SK-N-SH (cell line): ENCODE measurements at regions not wholly inside any gene's neighbourhood (a gene's known extent, or its start where the extent isn't known, plus 50 kb on each side); places are given as distances from the start of the nearest gene placed in this dataset.

Experiments
- CTCF ChIA-PET: fragments of 300-600, 350-600 bp; formaldehyde crosslinking; extraction: SDS; loops from one replicate; lab custom pipeline; 2021; lab: Yijun Ruan, JAX
- POLR2A ChIA-PET: fragments of 350-600 bp; sonication (Branson Sonifier 250); formaldehyde crosslinking; extraction: SDS; loops from one replicate; lab custom pipeline; 2020; ENCODE audit warnings: antibody characterized with exemption, inconsistent platforms; lab: Yijun Ruan, JAX
- DNase-seq: peaks from one replicate; pipeline ENCODE4 v3.0.0; 2012
- H2AFZ ChIP-seq: fragments of 200-600 bp; sonication (generic); 2 replicates; pipeline ENCODE4 v1.8.1; 2016; ENCODE audit warnings: antibody characterized with exemption, mild to moderate bottlenecking, low read depth
- H3F3A ChIP-seq: fragments of 200-600 bp; sonication (generic); replicated peaks from 2 replicates; pipeline ENCODE3; 2016; ENCODE audit warnings: antibody characterized with exemption, mild to moderate bottlenecking; ENCODE audit not compliant: insufficient read depth
- H3K27ac ChIP-seq, 2 experiments: fragments of 200-500 bp in 1 of 2; fragments of 200-600 bp in 1 of 2; sonication (Bioruptor generic) in 1 of 2; sonication (generic), shearing (Covaris generic) in 1 of 2; 2 replicates each; pipeline versions ENCODE4 v1.5.1 to v1.6.1; 2014 to 2016; ENCODE audit warnings: low read depth in 2 of 2, inconsistent platforms in 1 of 2, low read length in 1 of 2, mild to moderate bottlenecking in 1 of 2, mixed read lengths in 1 of 2
- H3K27me3 ChIP-seq: fragments of 200-600 bp; sonication (generic), shearing (Covaris generic); 2 replicates; pipeline ENCODE4 v1.6.1; 2016; ENCODE audit warnings: mixed run types; ENCODE audit not compliant: insufficient read depth
- H3K36me3 ChIP-seq, 2 experiments: fragments of 200-500 bp in 1 of 2; fragments of 200-600 bp in 1 of 2; sonication (Bioruptor generic) in 1 of 2; sonication (generic) in 1 of 2; replicated peaks in 1 of 2; 2 replicates each; pipeline versions ENCODE3 to v1.5.1; 2014 to 2016; ENCODE audit warnings: low read length in 1 of 2, mild to moderate bottlenecking in 1 of 2; ENCODE audit not compliant: insufficient read depth in 2 of 2, control insufficient read depth in 1 of 2
- H3K4me1 ChIP-seq, 2 experiments: fragments of 200-500 bp in 1 of 2; fragments of 200-600 bp in 1 of 2; sonication (Bioruptor generic) in 1 of 2; sonication (generic), shearing (Covaris generic) in 1 of 2; 2 replicates each; pipeline versions ENCODE4 v1.5.1 to v1.6.1; 2014 to 2016; ENCODE audit warnings: low read depth in 1 of 2, low read length in 1 of 2, mixed run types in 1 of 2; ENCODE audit not compliant: insufficient read depth in 2 of 2, control insufficient read depth in 1 of 2
- H3K4me2 ChIP-seq: fragments of 200-600 bp; sonication (generic), shearing (Covaris generic); 2 replicates; pipeline ENCODE4 v1.6.1; 2017; ENCODE audit warnings: mixed run types
- H3K4me3 ChIP-seq, 2 experiments: fragments of 200-500 bp in 1 of 2; fragments of 200-600 bp in 1 of 2; sonication (Bioruptor generic) in 1 of 2; sonication (generic), shearing (Covaris generic) in 1 of 2; 2 replicates each; pipeline versions ENCODE4 v1.5.1 to v1.8.1; 2014 to 2016; ENCODE audit warnings: low read depth in 2 of 2, inconsistent platforms in 1 of 2, low read length in 1 of 2, mild to moderate bottlenecking in 1 of 2, mixed read lengths in 1 of 2, moderate library complexity in 1 of 2
- H3K79me2 ChIP-seq: fragments of 200-600 bp; sonication (generic); 2 replicates; pipeline ENCODE4 v1.8.1; 2017; ENCODE audit warnings: mild to moderate bottlenecking; ENCODE audit not compliant: insufficient read depth
- H3K9ac ChIP-seq: fragments of 200-600 bp; sonication (generic); 2 replicates; pipeline ENCODE4 v1.6.1; 2017; ENCODE audit warnings: mixed run types
- H3K9me2 ChIP-seq: fragments of 200-600 bp; sonication (generic); 2 replicates; pipeline ENCODE4 v1.6.1; 2017; ENCODE audit warnings: mixed run types
- H3K9me3 ChIP-seq: fragments of 200-600 bp; sonication (generic); 2 replicates; pipeline ENCODE4 v1.6.1; 2017; ENCODE audit warnings: mixed run types, mild to moderate bottlenecking, moderate library complexity
- H4K20me1 ChIP-seq: fragments of 200-600 bp; sonication (generic); 2 replicates; pipeline ENCODE4 v1.6.1; 2017; ENCODE audit warnings: mild to moderate bottlenecking, mixed run types; ENCODE audit not compliant: insufficient read depth
- CHD2 ChIP-seq: fragments of 150-350 bp; IDR thresholded peaks from 2 replicates; pipeline ENCODE4 v1.6.1; 2018; ENCODE audit warnings: low read length; ENCODE audit not compliant: partially characterized antibody
- CTCF ChIP-seq: fragments of 200-600 bp; sonication (generic); IDR thresholded peaks from 2 replicates; pipeline ENCODE4 v1.6.1; 2017; ENCODE audit warnings: antibody characterized with exemption, mild to moderate bottlenecking, moderate library complexity
- ELF1 ChIP-seq: IDR thresholded peaks from 2 replicates; pipeline ENCODE4 v1.4.0; 2012
- EP300 ChIP-seq, 2 experiments: IDR thresholded peaks; 2 replicates each; pipeline versions ENCODE4 v1.4.0 to v1.6.1; 2012; ENCODE audit warnings: borderline replicate concordance in 1 of 2, low read depth in 1 of 2, low read length in 1 of 2
- EZH2phosphoT487 ChIP-seq: fragments of 200-600 bp; sonication (generic); IDR thresholded peaks from 2 replicates; pipeline ENCODE4 v1.6.1; 2017; ENCODE audit warnings: low read depth, mixed run types, mild to moderate bottlenecking, antibody characterized with exemption, moderate library complexity, borderline replicate concordance
- FOXJ3 ChIP-seq: sonication (generic); formaldehyde crosslinking; IDR thresholded peaks from 2 replicates; pipeline ENCODE4 v1.5.1; 2020; ENCODE audit warnings: mild to moderate bottlenecking, missing genetic modification reagents
- FOXM1 ChIP-seq: IDR thresholded peaks from 2 replicates; pipeline ENCODE4 v1.4.0; 2012; ENCODE audit warnings: low read depth, mild to moderate bottlenecking
- GATA2 ChIP-seq: sonication (generic); formaldehyde crosslinking; IDR thresholded peaks from 2 replicates; pipeline ENCODE4 v1.5.0; 2020; ENCODE audit warnings: mild to moderate bottlenecking, missing genetic modification reagents
- IRF3 ChIP-seq: fragments of 150-350 bp; IDR thresholded peaks from 2 replicates; pipeline ENCODE4 v1.6.1; 2016; ENCODE audit warnings: mild to moderate bottlenecking, low read depth, low read length
- MAX ChIP-seq: IDR thresholded peaks from 2 replicates; pipeline ENCODE4 v1.4.0; 2012; ENCODE audit warnings: low read depth
- MEF2A ChIP-seq: IDR thresholded peaks from 2 replicates; pipeline ENCODE4 v1.4.0; 2012; ENCODE audit warnings: low read depth, borderline replicate concordance
- NFIC ChIP-seq: IDR thresholded peaks from 2 replicates; pipeline ENCODE4 v1.4.0; 2012; ENCODE audit warnings: borderline replicate concordance
- NRF1 ChIP-seq: IDR thresholded peaks from 2 replicates; pipeline ENCODE4 v1.6.1; 2012; ENCODE audit warnings: low read depth, mild to moderate bottlenecking, low read length
- POLR2AphosphoS5 ChIP-seq: IDR thresholded peaks from 2 replicates; pipeline ENCODE4 v1.6.1; 2012; ENCODE audit warnings: low read depth, low read length
- RXRA ChIP-seq: IDR thresholded peaks from 2 replicates; pipeline ENCODE4 v1.4.0; 2012; ENCODE audit warnings: low read depth, mild to moderate bottlenecking, borderline replicate concordance
- SIN3A ChIP-seq: IDR thresholded peaks from 2 replicates; pipeline ENCODE4 v1.6.1; 2012; ENCODE audit warnings: low read depth, mild to moderate bottlenecking, low read length, moderate library complexity, borderline replicate concordance
- SMC3 ChIP-seq: IDR thresholded peaks from 2 replicates; pipeline ENCODE4 v1.6.1; 2012; ENCODE audit warnings: low read depth, low read length, improper control_type of control experiment
- TAF1 ChIP-seq: IDR thresholded peaks from 2 replicates; pipeline ENCODE4 v1.6.1; 2012; ENCODE audit warnings: low read depth, mild to moderate bottlenecking, low read length, moderate library complexity, borderline replicate concordance
- TCF12 ChIP-seq: IDR thresholded peaks from 2 replicates; pipeline ENCODE4 v1.4.0; 2012
- TEAD4 ChIP-seq: IDR thresholded peaks from 2 replicates; pipeline ENCODE4 v1.4.0; 2012; ENCODE audit warnings: mild to moderate bottlenecking, borderline replicate concordance; ENCODE audit not compliant: insufficient read depth
- USF2 ChIP-seq: fragments of 150-350 bp; IDR thresholded peaks from 2 replicates; pipeline ENCODE4 v1.6.1; 2017; ENCODE audit warnings: antibody characterized with exemption, low read length, low read depth, borderline replicate concordance
- YY1 ChIP-seq: IDR thresholded peaks from 2 replicates; pipeline ENCODE4 v1.4.0; 2012; ENCODE audit warnings: low read depth, mild to moderate bottlenecking
- WGBS: methylation state at CpG from one replicate; pipeline ENCODE4 v1.1.6; 2017; ENCODE audit warnings: low lambda C conversion rate; 5-methylcytosine and 5-hydroxymethylcytosine counted together
- TF ChIP-seq, protein P1 (sequence below): IDR thresholded peaks from 2 replicates; pipeline ENCODE4 v1.4.0; 2012; ENCODE audit warnings: low read depth, borderline replicate concordance

GRCh38 chrX:23540532-23540931, 126.8 kb upstream of the PRDX4 start:
- no peaks in the 10 kb centered on the region for H3K9me3 ChIP-seq
- H3K27ac ChIP-seq = no peak overlapping the region
- POLR2A ChIA-PET = no interaction called here
- H3K9me2 ChIP-seq = no peaks in the 10 kb centered on the region
- no peak overlapping the region for H3K4me2 ChIP-seq
- no peaks in the 10 kb centered on the region for H3K27me3 ChIP-seq
- no peaks in the 10 kb centered on the region for H3K36me3 ChIP-seq
- H3K9ac ChIP-seq = no peak overlapping the region
- no peak for DNase-seq
- 42% methylated on average over 5 of the region's 9 CpGs for WGBS
- TF ChIP-seq POLR2AphosphoS5 (no peak), TEAD4 (no peak), YY1 (no peak), MAX (no peak), ELF1 (no peak), IRF3 (no peak), TAF1 (no peak), EP300 (IDR thresholded peaks at IDR 0.05; ENCODE audit: borderline replicate concordance in 1 of 2, low read depth in 1 of 2, low read length in 1 of 2) (no peak), MEF2A (no peak), FOXM1 (no peak), NRF1 (no peak), EZH2phosphoT487 (no peak), TCF12 (no peak), NFIC (no peak)
- TF ChIP-seq, protein P1, sequence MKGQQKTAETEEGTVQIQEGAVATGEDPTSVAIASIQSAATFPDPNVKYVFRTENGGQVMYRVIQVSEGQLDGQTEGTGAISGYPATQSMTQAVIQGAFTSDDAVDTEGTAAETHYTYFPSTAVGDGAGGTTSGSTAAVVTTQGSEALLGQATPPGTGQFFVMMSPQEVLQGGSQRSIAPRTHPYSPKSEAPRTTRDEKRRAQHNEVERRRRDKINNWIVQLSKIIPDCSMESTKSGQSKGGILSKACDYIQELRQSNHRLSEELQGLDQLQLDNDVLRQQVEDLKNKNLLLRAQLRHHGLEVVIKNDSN = no peak
- TF ChIP-seq, all 33 proteins: peak for 0
- no peaks in the 10 kb centered on the region for H4K20me1 ChIP-seq
- no peaks in the 10 kb centered on the region for H3K4me1 ChIP-seq
- no peaks in the 10 kb centered on the region for H3K79me2 ChIP-seq
- no peak overlapping the region for H3K4me3 ChIP-seq
- no peaks in the 10 kb centered on the region for H3F3A ChIP-seq
- CTCF ChIA-PET = no interaction called here
- H2AFZ ChIP-seq = no peak overlapping the region

GRCh38 chrX:23548164-23548563, 119.1 kb upstream of the PRDX4 start:
- CTCF ChIA-PET = no interaction called here
- TF ChIP-seq MEF2A (no peak), TAF1 (no peak), CTCF (no peak), USF2 (no peak), GATA2 (no peak), NRF1 (no peak), FOXJ3 (CRISPR knock-in tag) (no peak), CHD2 (no peak), MAX (no peak), ELF1 (no peak), RXRA (no peak), SMC3 (no peak), NFIC (no peak), SIN3A (no peak)
- TF ChIP-seq, protein P1 = no peak

More at GRCh38 chrX:23548164-23548563, 119.1 kb upstream of the PRDX4 start:
- Histone ChIP-seq H2AFZ (no peak overlapping the region), H3K9me2 (no peaks in the 10 kb centered on the region), H3K4me1 (no peaks in the 10 kb centered on the region), H3K4me2 (no peak overlapping the region), H3K9ac (no peak overlapping the region), H3K36me3 (no peaks in the 10 kb centered on the region), H3K9me3 (no peaks in the 10 kb centered on the region), H3F3A (no peaks in the 10 kb centered on the region), H3K27me3 (no peaks in the 10 kb centered on the region; the same call in 1 of the 2 replicates), H3K4me3 (no peak overlapping the region), H3K79me2 (no peaks in the 10 kb centered on the region), H3K27ac (no peak overlapping the region), H4K20me1 (no peaks in the 10 kb centered on the region)
- no peak for DNase-seq
- POLR2A ChIA-PET = no interaction called here
- WGBS = 38% methylated on average over 5 of the region's 5 CpGs
